GM03348 (cell line): ENCODE measurements at regions not wholly inside any gene's neighbourhood (a gene's known extent, or its start where the extent isn't known, plus 50 kb on each side); places are given as distances from the start of the nearest gene placed in this dataset.
"Not testable (repeated sequence)": the region's sequence is repeated elsewhere in the genome, so short reads cannot be mapped to it uniquely, and the experiment has no call there.

Experiments used
- DNase-seq: peaks from one replicate; pipeline ENCODE4 v3.0.0; 2012; ENCODE audit warnings: low spot score

- not testable (repeated sequence) for DNase-seq
These were observed 132.1 kb upstream of the MED13 start for GRCh38 chr17:62197156-62197555.

GRCh38 chr17:62196587-62196986 is 131.5 kb upstream of the MED13 start:
- not testable (repeated sequence) for DNase-seq

GRCh38 chr17:62194401-62194800 is 129.3 kb upstream of the MED13 start:
- no peak for DNase-seq

- DNase-seq = no peak
These were observed 128.2 kb upstream of the MED13 start for GRCh38 chr17:62193249-62193648.

- no peak for DNase-seq
These were observed 126.6 kb upstream of the MED13 start for GRCh38 chr17:62191390-62192361.

GRCh38 chr17:62189377-62189776 is 124.3 kb upstream of the MED13 start:
- DNase-seq = no peak

- no peak for DNase-seq
These were observed 123.6 kb upstream of the MED13 start for GRCh38 chr17:62188713-62189112.

GRCh38 chr17:62187681-62188080 is 122.6 kb upstream of the MED13 start:
- DNase-seq = no peak

GRCh38 chr17:62186841-62187240 is 121.8 kb upstream of the MED13 start:
- DNase-seq = no peak

- no peak for DNase-seq
These were observed 115.7 kb upstream of the MED13 start for GRCh38 chr17:62180772-62181171.

- no peak for DNase-seq
These were observed 114.6 kb upstream of the MED13 start for GRCh38 chr17:62179525-62180161.

GRCh38 chr17:62178579-62178978 is 113.5 kb upstream of the MED13 start:
- no peak for DNase-seq

- DNase-seq = no peak
These were observed 107.6 kb upstream of the MED13 start for GRCh38 chr17:62172492-62173291.

GRCh38 chr17:62167076-62167475 is 102.0 kb upstream of the MED13 start:
- no peak for DNase-seq

GRCh38 chr17:62164747-62165722 is 100.0 kb upstream of the MED13 start:
- DNase-seq = no peak

- DNase-seq = no peak
These were observed 98.8 kb upstream of the MED13 start for GRCh38 chr17:62163847-62164246.

- no peak for DNase-seq
These were observed 97.8 kb upstream of the MED13 start for GRCh38 chr17:62162898-62163297.

GRCh38 chr17:62161405-62162148 is 96.5 kb upstream of the MED13 start:
- DNase-seq = no peak

GRCh38 chr17:62160816-62161215 is 95.7 kb upstream of the MED13 start:
- DNase-seq = no peak

GRCh38 chr17:62159994-62160393 is 94.9 kb upstream of the MED13 start:
- no peak for DNase-seq

- no peak for DNase-seq
These were observed 91.9 kb upstream of the MED13 start for GRCh38 chr17:62156949-62157348.
